ENCODE measurements at regions not wholly inside any gene's neighbourhood (a gene's known extent, or its start where the extent isn't known, plus 50 kb on each side); places are given as distances from the start of the nearest gene placed in this dataset.

- no peak for TF ChIP-seq CTCF (IDR thresholded peaks at IDR 0.05; ENCODE audit: insufficient read depth, low read length)
- TF ChIP-seq SPI1 (IDR thresholded peaks at IDR 0.05; ENCODE audit: borderline replicate concordance, low read depth), result no peak
These were observed 148.0 kb downstream of the SNX10 start for GRCh38 chr7:26439521-26440232.

Measured in HL-60 (cell line).